ENCODE measurements at regions not wholly inside any gene's neighbourhood (a gene's known extent, or its start where the extent isn't known, plus 50 kb on each side); places are given as distances from the start of the nearest gene placed in this dataset.
"Not testable (repeated sequence)": the region's sequence is repeated elsewhere in the genome, so short reads cannot be mapped to it uniquely, and the experiment has no call there.

DNA sequence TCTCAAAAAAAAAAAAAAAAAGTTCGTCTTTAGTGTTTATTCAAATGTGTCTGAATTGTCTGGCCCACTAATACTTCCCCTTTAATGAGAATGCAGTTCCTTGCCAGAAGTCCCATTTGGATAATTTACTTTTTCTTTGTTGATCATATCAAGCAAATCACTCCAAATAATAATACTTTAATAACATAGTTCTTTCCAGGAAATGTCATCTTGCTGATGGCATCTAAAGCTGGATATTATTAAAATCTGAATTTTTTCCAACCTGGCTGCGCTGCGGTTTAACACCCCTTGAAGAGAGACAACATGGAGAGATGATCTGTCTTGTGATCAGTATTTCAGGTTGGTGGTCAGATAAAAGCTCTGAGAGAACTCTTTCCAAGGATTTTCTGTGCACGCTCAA is 111.2 kb upstream of the CNKSR3 start:
- TF ChIP-seq, protein P1, sequence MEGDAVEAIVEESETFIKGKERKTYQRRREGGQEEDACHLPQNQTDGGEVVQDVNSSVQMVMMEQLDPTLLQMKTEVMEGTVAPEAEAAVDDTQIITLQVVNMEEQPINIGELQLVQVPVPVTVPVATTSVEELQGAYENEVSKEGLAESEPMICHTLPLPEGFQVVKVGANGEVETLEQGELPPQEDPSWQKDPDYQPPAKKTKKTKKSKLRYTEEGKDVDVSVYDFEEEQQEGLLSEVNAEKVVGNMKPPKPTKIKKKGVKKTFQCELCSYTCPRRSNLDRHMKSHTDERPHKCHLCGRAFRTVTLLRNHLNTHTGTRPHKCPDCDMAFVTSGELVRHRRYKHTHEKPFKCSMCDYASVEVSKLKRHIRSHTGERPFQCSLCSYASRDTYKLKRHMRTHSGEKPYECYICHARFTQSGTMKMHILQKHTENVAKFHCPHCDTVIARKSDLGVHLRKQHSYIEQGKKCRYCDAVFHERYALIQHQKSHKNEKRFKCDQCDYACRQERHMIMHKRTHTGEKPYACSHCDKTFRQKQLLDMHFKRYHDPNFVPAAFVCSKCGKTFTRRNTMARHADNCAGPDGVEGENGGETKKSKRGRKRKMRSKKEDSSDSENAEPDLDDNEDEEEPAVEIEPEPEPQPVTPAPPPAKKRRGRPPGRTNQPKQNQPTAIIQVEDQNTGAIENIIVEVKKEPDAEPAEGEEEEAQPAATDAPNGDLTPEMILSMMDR (IDR thresholded peaks at IDR 0.05): no peak
- Histone ChIP-seq H3K9me3 (no peaks in the 10 kb centered on the region), H3K4me3 (no peak overlapping the region), H3K36me3 (ENCODE audit: low read depth) (no peaks in the 10 kb centered on the region), H3K4me1 (ENCODE audit: low read depth) (no peaks in the 10 kb centered on the region)
- DNase-seq (no peak), ATAC-seq (no peak)
- intact Hi-C loops (cut with DNase I, micrococcal nuclease): no loop called here

DNA sequence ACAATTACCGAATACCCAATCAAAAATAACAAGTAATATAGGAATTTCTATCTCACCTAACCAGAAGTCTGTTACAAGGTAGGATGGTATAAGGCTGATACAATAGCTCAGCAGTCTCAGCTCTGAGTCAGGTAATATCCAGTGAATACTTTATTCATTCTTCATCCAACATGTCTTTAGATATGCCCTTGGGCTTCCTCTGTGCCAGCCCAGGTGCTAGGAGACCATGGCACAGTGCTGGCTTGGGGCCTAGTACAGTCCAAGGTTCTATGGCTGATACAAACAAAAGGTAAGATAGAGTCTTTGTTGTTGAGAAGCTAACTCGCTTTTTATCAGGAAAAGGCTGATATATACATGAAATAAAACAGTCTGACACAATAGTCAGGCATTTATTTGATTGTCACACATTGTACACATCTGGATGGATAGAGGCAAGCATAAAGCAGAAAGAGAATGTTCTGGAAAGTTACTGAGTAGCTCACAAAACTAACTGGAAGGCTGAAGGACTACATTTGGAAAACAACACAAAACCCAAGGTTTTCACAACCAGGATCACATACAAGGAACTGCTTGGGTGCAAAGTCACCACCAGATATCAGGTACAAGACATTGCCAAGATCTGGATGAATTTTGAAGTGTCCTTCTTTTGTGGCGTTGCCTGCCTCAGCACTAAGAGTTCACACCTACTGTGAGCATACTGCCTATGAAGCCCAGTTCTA is 110.4 kb upstream of the SCAF8 start:
- H3K36me3 ChIP-seq (ENCODE audit: low read depth): no peaks in the 10 kb centered on the region
- H3K4me1 ChIP-seq (ENCODE audit: low read depth): no peaks in the 10 kb centered on the region
- DNase-seq: peak in 1 of 3 donors; percentile 24
- no peak overlapping the region for H3K4me3 ChIP-seq
- TF ChIP-seq, protein P1 (IDR thresholded peaks at IDR 0.05): no peak
- intact Hi-C loops (cut with DNase I, micrococcal nuclease): no loop called here
- H3K9me3 ChIP-seq: no peaks in the 10 kb centered on the region
- peak; percentile 61 for ATAC-seq

DNA sequence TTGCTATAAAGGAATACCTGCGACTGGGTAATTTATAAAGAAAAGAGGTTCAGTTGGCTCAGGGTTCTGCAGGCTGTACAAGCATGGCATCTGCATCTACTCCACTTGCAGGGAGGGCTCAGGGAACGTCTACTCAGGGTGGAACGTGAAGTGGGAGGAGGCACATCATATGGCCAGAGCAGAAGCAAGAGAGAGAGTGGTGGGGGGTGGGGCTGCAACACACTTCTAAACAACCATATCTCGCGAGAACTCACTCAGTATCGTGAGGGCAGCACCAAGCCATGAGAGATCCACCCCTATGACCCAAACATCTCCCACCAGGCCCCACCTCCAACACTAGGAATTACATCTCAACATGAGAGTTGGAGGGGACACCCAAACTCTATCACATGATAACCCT is 109.8 kb upstream of the SCAF8 start:
- no peaks in the 10 kb centered on the region for H3K4me1 ChIP-seq (ENCODE audit: low read depth)
- DNase-seq (no peak), ATAC-seq (no peak)
- intact Hi-C loops (cut with DNase I, micrococcal nuclease): no loop called here
- no peaks in the 10 kb centered on the region for H3K9me3 ChIP-seq
- H3K36me3 ChIP-seq (ENCODE audit: low read depth): no peaks in the 10 kb centered on the region
- H3K4me3 ChIP-seq: no peak overlapping the region
- TF ChIP-seq, protein P1 (IDR thresholded peaks at IDR 0.05): no peak

DNA sequence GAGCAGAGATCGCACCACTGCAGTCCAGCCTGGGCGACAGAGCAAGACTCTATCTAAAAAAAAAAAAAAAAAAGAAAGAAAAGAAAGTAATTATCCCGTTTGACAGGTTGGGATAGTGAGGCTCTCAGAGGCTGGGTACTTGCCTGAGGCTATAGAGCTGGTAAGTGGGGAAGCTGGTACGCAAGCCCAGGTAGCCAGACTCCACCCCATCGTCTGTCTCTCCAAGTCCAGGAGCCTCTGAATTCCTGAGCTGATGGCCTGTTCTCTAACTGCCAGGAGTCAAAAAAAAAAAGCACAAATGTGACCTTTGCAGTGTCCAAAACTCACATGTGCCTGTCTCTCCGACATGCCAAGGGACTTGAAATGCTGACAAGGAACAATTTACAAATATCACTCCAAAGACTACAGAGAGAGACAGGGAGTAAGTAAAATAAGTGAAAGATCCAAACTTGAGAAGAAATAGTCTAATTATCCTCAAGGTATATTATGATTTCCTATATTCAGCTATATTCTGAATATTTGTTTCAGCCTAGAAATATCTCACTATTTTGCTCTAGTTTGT is 109.1 kb upstream of the SCAF8 start:
- TF ChIP-seq, protein P1 (IDR thresholded peaks at IDR 0.05): no peak
- no peaks in the 10 kb centered on the region for H3K36me3 ChIP-seq (ENCODE audit: low read depth)
- intact Hi-C loops (cut with DNase I, micrococcal nuclease): no loop called here
- no peak for DNase-seq
- no peaks in the 10 kb centered on the region for H3K9me3 ChIP-seq
- ATAC-seq: no peak
- H3K4me1 ChIP-seq (ENCODE audit: low read depth): no peaks in the 10 kb centered on the region
- H3K4me3 ChIP-seq: no peak overlapping the region

DNA sequence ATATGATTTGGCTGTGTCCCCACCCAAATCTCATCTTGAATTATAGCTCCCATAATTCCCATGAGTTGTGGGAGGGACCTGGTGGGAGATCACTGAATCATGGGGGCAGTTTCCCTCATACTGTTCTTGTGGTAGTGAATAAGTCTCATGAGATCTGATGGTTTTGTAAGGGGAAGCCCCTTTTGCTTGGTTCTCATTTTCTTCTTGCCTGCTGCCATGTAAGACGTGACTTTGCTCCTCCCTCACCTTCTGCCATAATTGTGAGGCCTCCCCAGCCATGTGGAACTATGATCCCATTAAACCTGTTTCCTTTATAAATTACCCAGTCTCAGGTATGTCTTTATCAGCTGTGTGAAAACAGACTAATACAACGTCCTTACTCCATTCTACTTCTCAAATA is 108.5 kb upstream of the SCAF8 start:
- intact Hi-C loops (cut with DNase I, micrococcal nuclease); H3K4me3 ChIP-seq; ATAC-seq; H3K4me1 ChIP-seq (ENCODE audit: low read depth); H3K9me3 ChIP-seq; H3K36me3 ChIP-seq (ENCODE audit: low read depth); DNase-seq: not testable (repeated sequence)

DNA sequence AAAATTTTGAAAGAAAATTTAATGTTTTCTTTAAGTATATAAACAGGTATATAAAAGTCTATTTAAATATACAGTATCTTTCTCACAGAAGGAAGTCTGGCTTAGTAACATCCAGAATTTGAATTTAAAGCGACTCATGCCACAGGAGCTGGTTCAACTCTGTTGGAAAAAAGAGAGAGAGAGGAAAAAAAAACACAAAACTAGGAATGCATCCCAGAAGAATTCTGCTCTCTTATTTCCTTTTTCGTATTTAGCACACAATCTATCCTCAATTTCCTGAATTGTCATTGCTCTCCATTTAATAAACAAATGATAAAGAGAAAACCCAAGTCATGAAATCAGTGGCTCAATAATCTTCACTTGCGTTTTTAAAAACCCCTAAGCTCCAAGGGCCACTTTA is 107.5 kb upstream of the SCAF8 start:
- ATAC-seq (no peak), DNase-seq (no peak)
- intact Hi-C loops (cut with DNase I, micrococcal nuclease): no loop called here

More for the DNA sequence above, 107.5 kb upstream of the SCAF8 start:
- TF ChIP-seq, protein P1 (IDR thresholded peaks at IDR 0.05): no peak
- no peaks in the 10 kb centered on the region for H3K4me1 ChIP-seq (ENCODE audit: low read depth)
- no peaks in the 10 kb centered on the region for H3K36me3 ChIP-seq (ENCODE audit: low read depth)
- H3K9me3 ChIP-seq: no peaks in the 10 kb centered on the region
- H3K4me3 ChIP-seq: no peak overlapping the region

Data from mucosa of descending colon (tissue), 3 donors.